ENCODE measurements at regions not wholly inside any gene's neighbourhood (a gene's known extent, or its start where the extent isn't known, plus 50 kb on each side); places are given as distances from the start of the nearest gene placed in this dataset.
"Not testable (repeated sequence)": the region's sequence is repeated elsewhere in the genome, so short reads cannot be mapped to it uniquely, and the experiment has no call there.

DNA sequence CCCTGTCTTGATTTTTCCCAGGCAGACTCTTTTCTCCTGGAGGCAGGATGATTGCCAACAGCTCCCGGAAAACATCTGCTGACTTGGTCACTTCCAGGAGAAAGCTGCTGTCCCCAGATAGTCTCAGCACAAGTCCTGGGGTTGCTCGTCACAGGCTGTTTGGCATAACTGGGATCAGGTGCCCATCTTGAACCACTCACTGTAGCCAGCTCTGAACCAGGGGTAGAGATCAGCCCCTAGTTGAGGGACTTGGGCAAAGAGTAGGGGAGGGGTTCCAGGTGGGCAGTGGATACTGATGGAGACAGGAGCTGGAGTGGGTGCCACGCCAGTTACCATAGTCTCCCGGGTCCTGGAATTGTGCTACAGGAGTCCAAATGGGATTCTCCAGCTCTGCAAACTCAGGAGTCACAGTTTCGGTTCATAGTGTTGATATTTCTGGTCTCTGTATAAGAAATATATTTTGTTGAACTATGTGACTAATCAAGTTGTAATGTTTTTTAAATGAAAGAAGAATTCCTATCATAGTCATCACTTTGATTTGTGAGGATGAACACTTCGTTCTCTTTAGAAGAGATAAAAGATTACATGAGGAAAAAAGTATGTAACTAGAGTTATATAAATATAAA, 1154.5 kb downstream of the AACS start:
- no peak for DNase-seq

DNA sequence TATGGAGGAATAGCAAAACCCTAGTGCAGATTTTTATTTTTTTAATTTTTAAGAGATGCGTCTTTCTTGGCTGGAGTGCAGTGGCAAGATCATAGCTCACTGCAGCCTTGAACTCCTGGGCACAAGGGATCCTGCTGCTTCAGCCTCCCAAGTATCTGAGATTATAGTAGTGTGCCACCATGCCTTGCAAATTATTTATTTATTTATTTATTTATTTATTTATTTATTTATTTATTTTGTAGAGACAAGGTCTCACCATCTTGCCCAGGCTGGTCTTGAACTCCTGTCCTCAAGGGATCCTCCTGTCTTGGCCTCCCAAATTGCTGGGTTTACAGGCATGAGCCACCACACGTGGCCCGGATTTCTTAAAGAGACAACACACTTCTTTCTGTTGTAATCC, 1158.8 kb downstream of the AACS start:
- DNase-seq: no peak

DNA sequence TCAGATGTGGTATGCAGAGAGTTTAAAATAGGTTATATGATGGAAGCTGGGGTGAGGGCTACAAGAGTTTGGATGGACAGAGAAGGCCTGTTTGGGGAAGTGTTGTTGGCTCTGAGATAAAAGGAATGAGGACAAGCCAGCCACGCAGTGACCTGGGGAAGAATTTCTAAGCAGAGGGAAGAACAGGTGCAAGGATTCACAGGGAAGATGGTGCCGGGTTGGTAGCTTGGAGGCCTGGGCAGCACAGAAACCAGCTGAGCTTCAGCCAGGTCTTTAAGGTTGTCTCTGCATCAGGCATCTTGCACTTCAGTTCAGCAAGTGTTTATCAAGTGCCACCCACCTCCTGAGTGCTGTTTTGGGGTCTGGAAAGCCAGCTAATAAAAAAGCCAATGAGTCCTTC, 1163.7 kb downstream of the AACS start:
- DNase-seq: no peak

DNA sequence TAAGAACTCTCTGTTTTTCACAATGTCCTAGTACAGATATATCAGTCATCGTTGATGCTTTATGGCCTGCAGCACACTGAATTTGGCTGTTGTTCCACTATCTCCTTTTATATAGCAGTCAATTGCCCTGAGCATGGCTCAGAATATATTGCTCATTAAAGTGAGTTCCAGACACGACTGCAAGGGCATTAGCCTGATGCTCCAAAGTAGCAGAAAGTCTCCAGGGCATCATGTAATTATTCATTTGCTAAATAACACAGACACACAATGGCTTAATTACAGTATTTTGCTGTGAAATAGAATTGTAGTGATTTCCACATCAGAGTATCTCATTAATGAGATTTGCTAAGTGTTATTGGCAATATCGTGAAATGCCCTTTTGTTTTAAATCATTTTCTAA, 1167.5 kb downstream of the AACS start:
- DNase-seq: no peak

DNA sequence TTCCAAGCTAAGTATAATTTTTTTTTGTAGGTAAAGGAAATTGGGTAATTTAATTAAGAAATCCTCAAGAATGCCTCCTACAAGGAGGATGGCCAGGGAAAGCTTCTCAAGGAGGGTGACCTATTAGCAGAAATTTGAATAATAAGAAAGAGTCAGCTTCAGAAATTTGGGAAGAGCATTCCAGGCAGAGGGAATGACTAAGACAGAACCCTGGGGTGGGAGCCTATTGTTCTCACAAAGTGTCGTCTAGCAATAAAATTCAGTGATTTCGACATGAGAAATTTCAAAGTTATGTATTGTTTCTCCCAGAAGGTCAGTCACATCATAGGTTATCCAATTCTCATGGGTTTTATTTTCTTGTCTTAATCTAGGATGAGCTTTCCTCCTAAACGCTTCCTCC, 1168.4 kb downstream of the AACS start:
- no peak for DNase-seq

DNA sequence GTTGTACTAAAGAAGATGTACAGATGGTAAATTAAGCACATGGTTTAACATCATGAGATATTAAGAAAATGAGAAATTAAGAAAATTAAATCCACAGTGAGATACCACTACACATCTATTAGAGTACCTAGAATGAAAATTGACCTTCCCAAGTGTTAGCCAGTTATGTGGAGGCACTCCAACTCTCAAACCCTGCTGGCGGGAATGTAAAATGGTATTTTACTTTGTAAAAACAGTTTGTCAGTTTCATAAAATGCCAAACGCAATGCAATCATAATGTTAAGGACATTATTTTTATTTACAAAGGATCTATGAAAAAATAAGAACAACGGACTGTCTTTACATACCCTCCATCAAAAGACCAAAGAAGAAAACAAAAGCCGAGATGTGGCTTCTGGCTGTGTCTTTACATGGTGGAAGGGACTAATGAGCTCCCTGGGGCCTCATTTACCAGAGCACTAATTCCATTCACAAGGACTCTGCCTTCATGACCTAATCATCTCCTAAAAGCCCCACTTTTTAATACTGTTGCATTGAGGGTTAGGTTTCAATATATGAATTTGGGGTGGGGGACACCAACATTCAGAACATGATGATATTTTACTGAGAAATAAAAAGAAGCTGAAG, 1178.7 kb downstream of the AACS start:
- DNase-seq: no peak

DNA sequence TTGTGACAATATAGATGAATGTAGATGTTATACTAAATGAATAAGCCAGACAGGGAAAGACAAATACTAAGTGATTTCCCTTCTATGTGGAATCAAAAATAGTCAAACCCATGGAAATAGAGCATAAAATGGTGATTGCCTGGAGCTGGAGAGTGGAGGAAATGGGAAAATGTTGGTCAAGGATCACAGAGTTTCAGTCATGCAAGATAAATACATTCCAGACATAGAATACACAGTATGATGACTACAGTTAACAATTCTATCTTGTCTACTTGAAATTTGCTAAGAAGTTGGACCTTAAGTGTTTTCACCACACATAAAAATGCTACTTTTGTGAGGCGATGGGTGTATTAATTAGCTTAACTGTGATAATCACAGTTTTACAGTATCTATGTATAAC, 1182.7 kb downstream of the AACS start:
- DNase-seq: no peak

DNA sequence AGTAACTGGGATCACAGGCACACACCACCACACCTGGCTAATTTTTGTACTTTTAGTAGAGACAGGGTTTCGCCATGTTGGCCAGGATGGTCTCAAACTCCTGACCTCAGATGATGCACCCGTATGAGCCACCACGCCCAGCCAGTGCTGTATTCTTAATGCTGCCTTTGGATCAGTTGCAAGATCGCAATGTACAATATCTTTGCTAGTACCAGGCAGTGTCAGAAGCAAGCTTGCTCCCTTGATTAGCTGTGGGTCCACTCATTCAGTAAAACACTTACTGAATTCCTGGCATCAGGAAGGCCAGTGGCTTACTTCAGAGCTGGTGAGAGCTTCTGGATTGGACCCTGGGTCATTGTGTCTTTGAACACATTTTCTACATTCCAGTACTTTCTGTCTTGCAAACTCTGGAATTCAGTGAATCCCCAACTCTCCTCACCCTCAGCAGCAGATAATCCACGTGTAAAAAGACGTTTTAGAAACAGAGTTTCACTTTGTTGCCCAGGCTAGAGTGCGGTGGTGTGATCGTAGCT, 1183.7 kb downstream of the AACS start:
- DNase-seq: no peak

DNA sequence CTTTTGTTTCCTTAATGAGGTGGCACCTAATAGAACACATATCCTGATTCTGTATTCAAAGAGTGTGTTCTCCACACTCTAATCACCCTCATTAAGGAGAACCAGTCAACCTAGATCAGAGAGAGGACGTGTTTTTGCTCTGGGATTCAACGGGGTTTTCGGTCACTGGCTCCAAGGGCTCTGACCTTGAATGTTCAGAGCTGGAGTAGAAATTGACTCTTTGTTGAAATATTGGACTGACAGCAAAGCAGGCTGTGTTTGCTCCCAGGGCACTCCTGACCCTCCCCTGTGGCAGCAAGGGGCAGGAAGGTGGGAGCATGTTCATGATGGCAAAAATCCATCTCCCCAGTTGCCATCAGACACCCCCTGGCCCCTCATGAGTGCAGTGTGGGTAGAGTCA, 1193.0 kb downstream of the AACS start:
- no peak for DNase-seq

DNA sequence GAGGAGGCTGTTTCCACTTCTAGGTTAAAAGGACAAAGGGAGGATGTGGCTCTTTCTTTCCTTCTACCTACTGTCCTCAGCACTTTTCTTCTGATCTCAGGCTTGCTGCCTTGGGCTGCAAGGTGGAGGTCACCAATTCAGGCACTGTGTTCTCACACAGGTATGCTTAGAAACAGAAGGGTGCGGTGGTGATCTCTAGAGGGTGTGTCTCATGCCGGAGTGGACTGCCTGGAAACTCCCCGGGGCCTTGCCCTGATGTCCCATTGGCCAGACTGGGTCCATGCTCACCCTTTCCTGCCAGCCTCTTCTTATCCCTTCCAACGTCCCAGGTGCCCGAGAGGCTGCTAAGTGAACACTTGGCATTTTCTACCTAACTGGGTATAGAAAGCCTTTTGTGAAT, 1197.6 kb downstream of the AACS start:
- DNase-seq: no peak

DNA sequence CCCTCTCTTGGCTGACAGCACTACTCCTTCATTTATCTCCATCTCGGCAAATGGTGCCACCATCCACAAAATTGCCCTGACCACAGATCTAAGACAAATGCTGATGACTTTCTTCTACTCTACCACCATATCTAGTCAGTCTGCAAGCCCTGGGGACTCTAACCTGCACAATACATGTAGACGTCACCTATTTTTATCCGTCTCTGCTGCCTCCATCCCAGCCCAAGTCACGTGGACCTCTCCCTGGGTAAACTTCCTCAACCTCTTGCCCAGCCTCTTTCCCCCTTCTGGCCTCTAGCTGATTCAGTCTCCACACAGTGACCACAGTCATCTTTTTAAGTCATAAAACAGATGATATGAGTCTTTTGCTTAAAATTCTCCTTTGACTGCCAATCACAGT, 1203.0 kb downstream of the AACS start:
- no peak for DNase-seq

DNA sequence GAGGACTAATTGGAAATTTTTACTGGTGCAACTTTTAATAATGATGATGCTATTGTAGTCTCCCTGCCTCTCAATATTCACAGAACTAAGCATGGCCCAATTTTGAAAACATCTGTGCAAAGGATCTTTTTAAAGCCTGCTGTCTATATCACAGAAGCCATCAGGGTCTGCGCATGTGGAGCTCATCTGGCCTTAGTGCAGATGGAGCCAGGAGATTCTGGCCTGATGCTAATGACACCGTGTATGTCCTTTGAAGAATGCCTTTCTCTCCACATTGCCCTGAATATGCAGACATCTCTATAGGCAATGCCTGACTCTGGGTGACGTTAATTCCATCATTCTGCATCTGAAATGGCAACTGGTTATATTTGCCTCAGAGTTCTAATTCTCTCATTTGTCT, 1205.9 kb downstream of the AACS start:
- no peak for DNase-seq

DNA sequence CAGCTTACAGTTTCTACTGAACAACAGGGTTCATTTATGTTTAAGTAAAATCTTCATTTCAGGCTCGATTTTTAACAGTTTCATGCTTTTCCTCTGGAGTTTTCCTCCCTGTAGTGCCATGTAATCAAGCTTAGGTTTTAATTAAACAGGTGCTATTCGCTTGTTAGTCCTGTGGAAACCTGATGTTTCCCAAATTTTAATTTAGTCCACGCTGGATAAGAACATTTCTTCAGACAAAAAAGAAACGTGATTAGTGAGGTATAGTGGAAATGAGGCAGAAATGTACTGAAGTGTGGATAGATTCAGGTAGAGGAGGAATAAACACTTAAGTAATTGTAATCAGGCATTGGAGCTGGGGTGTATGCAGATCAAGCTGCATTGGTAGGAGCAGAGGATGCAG, 1217.5 kb downstream of the AACS start:
- DNase-seq: no peak

DNA sequence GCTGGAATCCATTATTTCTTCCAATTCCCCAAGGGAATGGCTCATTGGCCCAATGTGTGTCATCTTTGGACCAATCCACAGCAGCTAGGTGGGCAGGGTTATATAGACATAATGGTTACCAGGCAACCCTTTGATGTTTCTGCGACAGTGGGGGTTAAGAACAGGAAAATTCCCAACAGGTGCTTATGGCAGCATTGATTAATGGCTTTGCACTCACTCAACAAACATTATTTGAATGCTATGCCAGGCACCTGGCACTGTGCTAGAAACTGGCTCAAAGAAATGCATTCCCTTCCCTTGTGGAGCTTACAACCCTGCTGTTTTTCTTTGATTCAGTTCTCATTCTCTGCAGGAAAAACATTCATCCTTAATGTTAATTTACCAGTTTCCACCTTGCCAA, 1221.0 kb downstream of the AACS start:
- no peak for DNase-seq

DNA sequence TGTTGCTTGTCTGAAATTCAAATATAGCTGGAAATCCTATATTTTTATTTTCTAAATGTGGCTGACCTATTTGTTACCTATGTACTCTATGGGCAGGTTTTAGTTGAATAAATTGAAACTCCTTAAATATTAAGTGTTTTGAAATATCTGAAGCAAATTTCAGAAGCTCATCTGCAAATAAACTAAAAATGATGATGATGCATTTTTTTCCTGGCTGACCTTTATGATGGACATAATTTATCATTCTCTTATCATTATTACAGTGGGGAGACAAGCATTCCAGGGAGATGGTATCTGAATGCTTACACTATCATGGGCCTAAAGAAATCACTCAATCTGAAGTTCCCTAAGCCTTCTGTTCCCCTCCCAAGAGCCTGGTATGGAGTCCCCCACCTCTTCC, 1225.2 kb downstream of the AACS start:
- DNase-seq: no peak

DNA sequence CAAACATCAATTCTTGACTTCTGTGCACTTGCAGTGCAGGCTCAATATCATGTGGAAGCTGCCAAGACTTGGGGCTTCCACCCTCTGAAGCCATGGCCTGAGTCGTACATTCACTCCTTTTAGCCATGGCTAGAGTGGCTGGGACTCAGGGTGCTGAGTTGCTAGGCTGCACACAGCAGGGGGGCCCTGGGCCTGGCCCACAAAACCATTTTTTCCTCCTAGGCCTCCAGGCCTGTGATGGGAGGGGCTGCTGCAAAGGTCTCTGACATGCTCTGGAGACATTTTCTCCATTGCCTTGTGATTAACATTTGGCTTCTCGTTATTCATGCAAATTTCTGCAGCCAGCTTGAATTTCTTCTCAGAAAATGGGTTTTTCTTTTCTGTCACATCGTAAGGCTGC, 1226.8 kb downstream of the AACS start:
- not testable (repeated sequence) for DNase-seq

DNA sequence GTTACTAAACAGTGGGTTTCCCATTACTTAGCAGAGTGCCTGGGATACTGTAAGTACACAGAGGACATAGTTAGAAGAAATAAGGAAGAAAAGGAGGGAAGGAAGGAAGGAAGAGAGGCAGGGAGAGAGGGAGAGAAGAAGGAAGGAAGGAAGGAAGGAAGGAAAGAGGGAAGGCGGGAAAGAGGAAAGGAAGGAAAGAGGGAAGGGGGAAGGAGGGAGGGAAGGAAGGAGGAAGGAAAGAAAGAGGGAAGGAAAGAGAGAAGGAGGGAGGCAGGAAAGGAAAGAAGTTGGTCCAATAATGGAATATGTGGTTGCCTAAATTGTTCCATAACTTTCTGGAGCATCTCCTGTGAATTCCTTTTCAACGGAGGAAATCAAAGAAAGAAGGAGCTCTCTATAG, 1230.4 kb downstream of the AACS start:
- no peak for DNase-seq

DNA sequence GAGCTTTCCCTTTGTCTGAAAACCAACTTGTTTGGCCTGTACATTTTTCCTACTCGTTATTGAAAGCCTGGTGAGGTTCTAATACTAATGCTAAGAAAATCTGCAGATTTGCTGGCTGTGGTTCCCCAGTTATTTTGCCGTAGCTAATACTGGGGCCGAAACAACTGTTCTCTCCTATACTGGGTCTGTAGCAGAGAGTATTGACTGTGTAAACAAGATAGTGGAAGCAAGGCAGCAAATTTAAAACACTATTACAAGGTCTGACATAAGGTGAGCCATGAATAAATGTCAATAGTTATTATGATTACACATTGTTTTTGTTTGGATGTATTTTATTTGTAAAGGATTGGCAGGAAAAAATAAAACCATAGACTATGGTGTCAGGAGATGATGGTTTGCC, 1244.0 kb downstream of the AACS start:
- DNase-seq: no peak

DNA sequence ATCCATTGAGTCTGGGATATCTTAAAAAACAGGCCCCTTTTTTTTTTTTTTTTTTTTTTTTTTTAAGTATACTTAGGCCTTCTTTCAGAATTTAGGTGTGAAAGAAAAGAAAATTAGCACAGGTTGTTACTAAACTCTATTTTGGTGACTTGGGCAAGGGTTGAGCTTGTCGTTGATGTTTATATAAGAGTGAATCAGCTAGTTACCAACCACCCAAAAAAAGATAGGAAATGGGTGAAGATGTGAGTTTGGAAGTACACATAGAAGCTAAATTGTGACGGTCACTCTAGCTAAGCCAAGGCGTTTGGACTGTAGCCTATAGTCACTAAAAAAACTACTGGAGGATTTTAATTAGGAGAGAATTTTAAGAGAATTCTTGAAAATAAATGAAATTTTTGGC, 1247.2 kb downstream of the AACS start:
- DNase-seq: no peak

DNA sequence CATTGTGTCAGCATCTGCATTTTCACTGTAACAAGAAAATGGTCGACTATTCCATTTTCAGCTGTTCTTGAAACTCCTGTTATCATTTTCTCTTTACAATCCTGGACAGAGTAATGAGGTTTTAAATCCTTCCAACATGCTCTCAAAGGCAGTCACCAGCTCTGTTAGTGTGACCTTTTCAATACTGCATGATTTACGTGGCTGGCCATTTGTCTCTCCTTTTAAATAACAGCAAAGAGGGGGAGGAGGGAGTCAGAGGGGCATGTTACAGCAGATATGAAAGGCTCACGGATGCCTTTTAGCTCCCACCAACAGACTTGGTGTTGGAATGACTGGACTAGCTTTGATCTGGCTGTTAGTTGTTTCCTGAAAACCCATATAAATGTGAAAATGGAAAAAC, 1251.2 kb downstream of the AACS start:
- no peak for DNase-seq

DNA sequence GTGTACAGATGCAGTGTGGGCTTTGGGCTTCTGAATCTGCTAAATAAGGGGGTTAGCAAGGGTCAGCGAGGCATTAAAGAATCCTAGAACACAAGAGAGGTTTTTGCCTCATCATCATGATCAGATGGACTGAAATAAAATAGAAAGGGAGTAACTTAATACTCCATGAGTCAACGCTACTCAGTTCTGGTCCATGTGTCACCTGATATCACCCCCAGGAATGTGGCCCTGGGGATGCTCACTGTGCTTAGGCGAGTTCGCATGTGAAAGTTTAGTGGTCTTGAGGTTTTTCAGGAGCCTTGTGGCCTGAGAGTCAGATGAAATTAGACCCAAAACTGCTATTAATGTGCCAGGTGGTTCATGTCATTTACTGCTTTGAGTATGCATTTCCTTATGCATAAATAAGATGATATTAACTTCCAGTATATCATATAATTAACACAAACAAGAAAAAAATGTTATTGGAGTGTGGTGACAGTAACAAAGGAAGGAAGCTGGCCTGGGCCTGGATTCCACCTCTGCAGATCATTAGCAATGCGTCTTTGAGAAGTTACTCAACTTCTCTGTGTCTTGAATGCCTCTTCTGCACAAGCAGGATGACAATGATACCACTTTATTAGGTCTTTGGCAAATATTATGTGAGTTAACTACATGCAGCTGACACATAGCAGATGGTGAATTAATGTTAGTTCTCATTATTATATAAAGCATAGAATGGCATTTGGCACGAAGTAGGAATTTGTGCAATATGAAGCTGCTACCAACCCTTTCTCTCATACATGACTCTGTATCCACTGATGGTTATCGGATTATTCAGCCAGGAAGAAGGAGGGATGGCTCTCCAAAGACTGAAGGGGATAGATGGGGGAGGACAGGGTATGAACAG, 1272.6 kb downstream of the AACS start:
- DNase-seq: no peak

DNA sequence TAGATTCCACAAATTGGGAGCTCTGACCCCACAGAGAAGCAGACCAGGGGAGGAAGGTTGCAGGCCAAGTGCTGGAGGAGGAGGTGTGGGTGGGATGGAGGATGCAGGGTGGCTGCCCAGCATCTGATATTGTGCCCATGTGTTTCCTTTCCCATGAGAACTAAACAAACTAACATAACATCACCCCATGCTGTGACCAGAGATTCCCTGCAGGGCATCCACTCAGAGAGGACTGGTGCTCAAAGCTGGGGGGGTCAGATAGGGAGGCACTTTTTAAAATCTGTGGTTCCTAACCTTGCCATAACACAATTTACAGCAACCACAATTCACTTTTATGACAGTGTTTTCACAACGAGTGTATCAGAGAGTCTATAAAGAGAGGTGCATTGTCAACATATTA, 1277.6 kb downstream of the AACS start:
- DNase-seq: no peak

DNA sequence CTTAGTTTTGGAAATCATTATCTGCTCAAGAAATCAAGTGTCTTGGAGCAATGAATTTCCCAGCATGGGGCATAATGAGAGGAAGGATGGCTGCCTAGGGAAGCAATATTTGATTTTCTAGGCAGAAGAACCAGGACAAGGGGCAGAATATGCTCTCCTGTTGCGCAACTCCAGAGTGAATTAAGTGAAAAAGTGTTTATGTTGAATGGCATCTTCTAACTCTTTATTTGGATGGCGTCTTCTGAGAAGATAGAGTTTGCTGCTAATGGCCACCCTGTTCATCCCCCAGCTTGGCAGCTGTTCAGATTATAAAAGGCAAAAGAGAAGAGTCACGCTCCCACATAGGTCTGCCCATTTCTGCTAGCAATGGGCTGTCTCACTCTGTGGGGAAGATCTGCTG, 1278.1 kb downstream of the AACS start:
- no peak for DNase-seq

DNA sequence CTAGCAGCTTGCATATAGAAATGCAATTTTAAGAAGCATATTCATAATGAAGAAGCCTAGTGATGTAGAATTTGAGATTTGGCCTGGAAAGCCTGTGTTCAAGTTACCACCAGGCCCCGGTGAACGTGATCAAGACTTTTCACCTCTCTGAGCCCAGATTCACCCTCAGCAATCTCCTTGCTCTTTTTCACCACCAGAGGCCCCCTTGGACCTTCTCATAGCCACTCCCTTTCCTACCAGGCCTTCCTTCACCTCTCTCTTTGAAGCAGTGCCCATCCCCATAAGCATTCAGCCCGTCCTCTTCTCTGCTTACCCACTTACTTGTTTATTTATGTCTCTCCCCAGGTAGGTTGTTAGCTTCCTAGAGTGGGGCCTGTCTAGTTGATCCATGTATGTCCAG, 1280.9 kb downstream of the AACS start:
- no peak for DNase-seq

All from activated naive CD4-positive, alpha-beta T cell treated with Interleukin-2 at 50 U/mL for 16 hours (primary cell).